ENCODE measurements at regions not wholly inside any gene's neighbourhood (a gene's known extent, or its start where the extent isn't known, plus 50 kb on each side); places are given as distances from the start of the nearest gene placed in this dataset.

DNA sequence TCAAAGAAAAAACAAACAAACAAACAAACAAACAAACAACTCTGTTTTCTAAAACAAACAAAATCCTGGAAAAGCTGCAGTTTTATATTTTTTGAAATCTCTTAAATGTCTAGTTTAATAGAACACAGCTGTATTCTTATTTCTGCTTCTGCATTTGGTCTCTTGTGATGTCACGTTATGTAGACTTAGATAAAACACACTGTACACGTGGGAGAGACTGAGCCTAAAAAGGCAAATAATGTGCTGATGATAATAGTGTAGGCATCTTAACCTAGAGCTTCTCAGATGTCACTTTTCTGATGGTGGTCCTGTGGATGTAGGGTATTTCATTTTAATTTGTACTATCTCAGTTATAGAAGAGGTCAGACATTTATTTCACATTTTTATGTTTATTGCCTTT, 261.7 kb downstream of the UTRN start (continued):
- TF ChIP-seq EP300 (IDR thresholded peaks at IDR 0.05; ENCODE audit: borderline replicate concordance in 1 of 2, low read depth in 2 of 2, low read length in 2 of 2): no peak

All from H1 (cell line).